NCI-H526 treated with DMSO at 0.1 percent for 48 hours (cell line): ENCODE measurements at regions not wholly inside any gene's neighbourhood (a gene's known extent, or its start where the extent isn't known, plus 50 kb on each side); places are given as distances from the start of the nearest gene placed in this dataset.

Source experiments
- DNase-seq: peaks from one replicate; lab custom pipeline; 2025; lab: John Stamatoyannopoulos, UW

DNA sequence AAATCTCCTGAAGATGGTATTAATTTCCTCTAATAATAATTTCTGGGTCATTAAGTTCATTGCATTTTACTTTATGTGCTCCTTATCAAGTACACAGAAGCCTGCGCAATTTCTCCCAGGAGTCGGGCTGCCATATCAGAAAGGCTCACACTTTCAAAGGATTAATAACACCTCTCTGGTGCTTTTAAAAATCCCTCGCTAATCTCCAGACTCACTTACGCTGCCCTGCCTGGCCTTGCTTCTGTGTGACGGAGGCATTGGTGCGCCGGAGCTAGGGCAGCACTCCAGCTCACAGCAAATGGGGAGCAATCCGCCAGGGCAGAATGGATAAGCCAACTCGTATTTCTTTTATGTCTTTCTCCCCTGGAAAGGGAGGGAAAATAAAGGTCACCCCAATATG, 300.8 kb downstream of the EFNB2 start:
- DNase-seq, result no peak

- DNase-seq, result no peak
Observed at GRCh38 chr13:106233134-106233735, 302.2 kb downstream of the EFNB2 start.

- DNase-seq, result no peak
Observed at GRCh38 chr13:106232681-106233080, 302.8 kb downstream of the EFNB2 start.

GRCh38 chr13:106230450-106230849, 305.0 kb downstream of the EFNB2 start:
- no peak for DNase-seq

DNA sequence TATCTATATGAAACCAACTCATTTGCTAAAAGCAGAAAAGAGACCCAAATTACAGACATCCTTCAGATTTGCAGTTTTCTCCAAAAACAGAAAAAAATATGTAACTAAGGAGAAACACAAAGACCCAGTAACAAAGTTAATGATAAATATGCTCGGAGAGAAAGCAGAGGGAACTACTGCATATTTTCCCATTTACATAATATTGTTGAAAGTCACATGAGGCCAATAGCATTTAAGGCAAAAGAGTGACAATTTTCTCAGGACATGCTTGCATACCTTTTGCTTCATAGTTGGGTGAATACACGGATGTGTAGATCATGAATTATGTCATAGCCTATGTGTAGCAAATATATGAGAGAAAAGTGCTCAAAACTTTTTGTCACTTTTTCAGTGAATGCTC, 310.3 kb downstream of the EFNB2 start:
- no peak for DNase-seq

DNA sequence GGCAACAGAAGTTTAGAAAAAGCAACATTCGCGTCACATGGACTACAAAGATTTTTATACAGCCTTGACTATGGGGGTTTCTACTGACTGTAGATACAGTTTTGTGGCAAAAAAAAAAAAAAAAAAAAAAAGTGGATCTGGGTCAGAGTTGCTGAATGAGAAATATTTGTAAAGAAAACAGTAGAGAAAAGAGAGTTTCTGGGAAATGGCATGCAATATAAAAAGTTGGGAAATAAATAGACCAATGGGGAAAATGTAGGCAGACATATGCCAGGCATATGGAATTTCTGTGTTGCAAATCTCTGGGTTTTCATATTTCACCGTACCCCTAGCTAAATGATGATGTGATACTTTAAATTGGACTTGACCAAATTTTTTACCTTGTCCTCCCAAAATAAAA, 315.3 kb downstream of the EFNB2 start:
- DNase-seq, result no peak

DNA sequence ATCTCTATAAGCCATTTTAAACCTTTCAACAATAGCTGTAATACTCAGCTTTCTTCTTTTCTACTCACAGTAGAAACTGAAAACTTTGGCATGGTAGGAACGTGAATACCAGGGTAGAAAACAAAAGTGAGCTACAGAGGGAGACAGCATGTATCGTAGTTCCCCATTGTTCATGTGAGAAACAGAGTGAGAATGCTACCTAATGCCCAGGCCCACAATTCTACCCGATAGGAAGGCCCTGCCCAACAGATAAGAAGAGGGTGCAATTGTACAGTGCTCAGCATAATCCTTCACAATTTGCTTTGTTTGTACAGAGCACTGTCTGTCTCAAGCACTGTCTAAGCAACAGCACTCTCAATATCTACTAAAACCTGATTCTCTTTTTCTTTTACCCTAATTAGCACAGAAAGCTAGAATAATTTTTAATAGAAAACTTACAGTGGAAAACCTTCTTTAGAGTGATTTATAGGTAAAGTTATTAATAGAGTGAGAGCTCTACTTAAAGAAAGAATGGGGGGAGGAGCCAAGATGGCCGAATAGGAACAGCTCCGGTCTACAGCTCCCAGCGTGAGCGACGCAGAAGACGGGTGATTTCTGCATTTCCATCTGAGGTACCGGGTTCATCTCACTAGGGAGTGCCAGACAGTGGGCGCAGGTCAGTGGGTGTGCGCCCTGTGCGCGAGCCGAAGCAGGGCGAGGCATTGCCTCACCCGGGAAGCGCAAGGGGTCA, 322.3 kb downstream of the EFNB2 start:
- DNase-seq, result no peak

DNA sequence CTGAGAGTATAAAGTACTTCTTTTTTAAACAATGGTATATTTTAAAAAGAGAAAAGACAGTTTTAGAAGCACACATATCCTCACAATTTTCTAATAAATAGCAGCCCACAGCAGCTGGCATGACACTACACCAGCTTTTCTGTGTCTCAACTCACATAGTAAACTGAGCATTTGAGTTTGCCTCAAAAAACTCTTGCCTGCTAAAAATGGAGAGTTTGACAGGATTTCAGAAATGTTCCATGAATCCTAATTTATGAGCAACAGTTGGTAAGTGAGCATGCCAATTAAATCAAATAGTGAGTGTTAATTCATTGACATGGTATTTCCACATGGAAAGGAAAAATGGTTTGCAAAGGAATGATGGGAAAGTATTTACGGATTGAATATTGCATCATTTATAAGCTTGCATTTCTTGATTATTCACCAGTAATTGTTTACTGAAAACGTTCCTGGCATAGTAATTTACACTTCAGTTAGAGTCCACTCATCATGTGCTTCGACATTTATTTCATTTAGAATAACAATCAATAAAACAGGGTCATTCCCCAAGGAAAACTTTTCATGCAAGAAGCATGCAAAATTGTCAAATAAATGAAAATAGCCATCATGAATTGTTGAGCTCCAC, 323.0 kb downstream of the EFNB2 start:
- DNase-seq, result no peak

DNA sequence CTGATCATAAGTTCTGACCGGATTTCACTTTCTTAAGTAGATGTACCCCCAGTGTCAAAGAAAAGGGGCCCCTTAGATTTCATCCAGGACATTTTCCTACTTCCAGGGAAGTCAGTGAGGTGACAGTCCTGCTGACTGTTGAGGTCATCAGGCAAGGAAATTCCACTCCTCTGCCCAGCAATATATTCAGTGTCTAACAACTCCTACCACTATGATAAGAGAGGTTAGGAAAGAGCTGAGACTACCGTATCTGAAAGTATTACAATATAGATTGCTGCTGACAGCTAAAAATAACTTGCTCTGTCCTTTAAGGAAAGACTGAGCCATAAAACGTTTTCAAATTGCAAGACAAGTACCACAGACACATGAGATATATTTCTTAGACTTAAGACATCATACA, 325.1 kb downstream of the EFNB2 start:
- no peak for DNase-seq

GRCh38 chr13:106205871-106206270, 329.6 kb downstream of the EFNB2 start:
- DNase-seq, result no peak

DNA sequence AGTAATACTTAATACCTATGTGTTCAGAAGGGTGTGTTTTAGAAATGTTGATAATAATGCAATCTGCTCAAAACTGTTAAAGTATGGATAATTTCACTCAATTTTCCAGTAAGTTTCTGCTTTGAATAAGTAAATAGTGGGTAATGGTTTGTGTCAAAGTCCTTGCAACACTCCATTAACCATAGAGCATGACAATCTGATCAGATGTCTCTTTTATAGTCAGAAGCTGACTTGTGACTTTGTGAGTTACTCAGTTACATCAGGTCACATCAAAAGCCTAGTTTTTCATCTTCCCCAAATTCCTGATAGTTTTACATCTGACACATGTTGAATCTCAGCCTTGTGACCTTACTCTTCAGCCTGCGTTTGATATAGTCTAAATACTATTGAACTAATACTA, 338.0 kb downstream of the EFNB2 start:
- peak; percentile 60 for DNase-seq

GRCh38 chr13:106187501-106188095, 347.9 kb downstream of the EFNB2 start:
- no peak for DNase-seq

GRCh38 chr13:106187101-106187500, 348.4 kb downstream of the EFNB2 start:
- no peak for DNase-seq

- DNase-seq, result no peak
Observed at GRCh38 chr13:106186366-106187030, 349.0 kb downstream of the EFNB2 start.

DNA sequence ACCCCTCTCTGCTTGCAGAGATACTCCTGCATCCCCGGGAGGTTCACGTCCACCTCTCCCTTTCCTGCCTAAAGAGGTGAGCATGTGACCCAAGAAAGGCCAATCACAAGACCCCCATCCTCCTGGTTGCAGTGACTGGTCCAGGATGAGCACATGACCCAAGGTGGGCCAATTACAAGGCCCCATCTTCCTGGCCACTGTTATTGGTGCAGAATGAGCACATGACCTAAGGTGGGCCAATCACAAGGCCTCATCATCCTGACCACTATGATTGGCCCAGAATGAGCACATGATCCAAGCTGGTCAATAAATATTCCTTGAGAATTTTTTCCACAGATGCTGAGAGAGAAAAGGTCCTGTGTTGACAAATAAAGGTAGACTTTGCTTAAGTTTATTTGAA, 350.7 kb downstream of the EFNB2 start:
- no peak for DNase-seq

GRCh38 chr13:106183410-106184065, 351.9 kb downstream of the EFNB2 start:
- DNase-seq, result no peak

- no peak for DNase-seq
Observed at GRCh38 chr13:106182404-106182803, 353.1 kb downstream of the EFNB2 start.

- no peak for DNase-seq
Observed at GRCh38 chr13:106178816-106179215, 356.6 kb downstream of the EFNB2 start.

GRCh38 chr13:106177146-106177545, 358.3 kb downstream of the EFNB2 start:
- DNase-seq, result no peak

DNA sequence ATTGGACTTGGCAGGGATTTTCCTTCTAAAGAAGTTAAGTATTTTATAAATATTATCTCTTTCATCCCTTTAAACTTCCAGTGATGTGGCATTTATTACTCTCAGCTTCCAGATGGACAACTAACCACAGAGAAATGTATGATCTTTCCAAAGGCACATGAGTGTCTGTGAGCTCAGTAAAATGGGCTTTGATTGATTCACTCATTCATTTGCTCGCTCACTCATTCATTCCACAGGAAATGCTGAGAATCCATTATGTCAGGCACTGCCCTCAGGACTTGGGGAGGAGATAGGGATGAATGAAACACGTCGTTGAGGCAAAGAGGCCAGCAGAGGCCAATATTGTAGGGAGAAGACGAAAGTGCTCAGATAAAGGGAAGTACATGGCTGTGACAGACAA, 359.3 kb downstream of the EFNB2 start:
- no peak for DNase-seq

GRCh38 chr13:106173891-106174610, 361.4 kb downstream of the EFNB2 start:
- no peak for DNase-seq
